K562 (cell line): ENCODE measurements at regions not wholly inside any gene's neighbourhood (a gene's known extent, or its start where the extent isn't known, plus 50 kb on each side); places are given as distances from the start of the nearest gene placed in this dataset.

Experiments used
- BRCA1 ChIP-seq, 2 experiments: fragments of 450-650 bp in 1 of 2; sonication (generic) in 1 of 2; formaldehyde crosslinking in 1 of 2; IDR thresholded peaks; 2 replicates each; pipeline versions ENCODE4 v1.5.0 to v1.6.1; 2017 to 2020; ENCODE audit warnings: mild to moderate bottlenecking in 1 of 2, missing genetic modification reagents in 1 of 2
- HMG20B ChIP-seq: fragments of 250-450 bp; sonication (Bioruptor Pico); IDR thresholded peaks from 2 replicates; pipeline ENCODE4 v1.5.0; 2021; ENCODE audit warnings: mild to moderate bottlenecking
- KDM1A ChIP-seq, 2 experiments: fragments of 450-650 bp; IDR thresholded peaks; 2 replicates each; pipeline ENCODE4 v1.6.1; 2016; ENCODE audit warnings: mild to moderate bottlenecking in 2 of 2
- MECOM ChIP-seq: fragments of 250-450 bp; sonication (Bioruptor Pico); IDR thresholded peaks from 2 replicates; pipeline ENCODE4 v1.8.0; 2022; ENCODE audit warnings: inconsistent platforms
- MYNN ChIP-seq, 2 experiments: sonication (generic); formaldehyde crosslinking in 1 of 2; IDR thresholded peaks; 2 replicates each; pipeline versions ENCODE4 v1.5.0 to v1.6.1; 2016 to 2020; ENCODE audit warnings: antibody characterized with exemption in 1 of 2, missing genetic modification reagents in 1 of 2
- NFIC ChIP-seq: fragments of 450-650 bp; IDR thresholded peaks from 2 replicates; pipeline ENCODE4 v1.6.1; 2017; ENCODE audit warnings: mild to moderate bottlenecking, inconsistent platforms
- POLR2A ChIP-seq: fragments of 450-650 bp; conservative IDR thresholded peaks from 2 replicates; pipeline ENCODE4 v1.6.1; 2016
- STAT5A ChIP-seq: IDR thresholded peaks from 2 replicates; pipeline ENCODE4 v1.6.1; 2012; ENCODE audit warnings: low read length, inconsistent platforms, borderline replicate concordance
- USF2 ChIP-seq: sonication (generic); formaldehyde crosslinking; IDR thresholded peaks from 2 replicates; pipeline ENCODE4 v1.5.0; 2020; ENCODE audit warnings: missing genetic modification reagents
- ZNF354B ChIP-seq: fragments of 250-450 bp; sonication (Bioruptor Pico); IDR thresholded peaks from 2 replicates; pipeline ENCODE4 v1.4.0; 2020
- ZSCAN29 ChIP-seq: fragments of 450-650 bp; IDR thresholded peaks from 2 replicates; pipeline ENCODE4 v1.6.1; 2017
- TF ChIP-seq, protein P1 (sequence below), 2 experiments: fragments of 450-650 bp; formaldehyde crosslinking in 1 of 2; IDR thresholded peaks; 2 replicates each; pipeline versions ENCODE4 v1.4.0 to v1.6.1; 2014 to 2020; ENCODE audit warnings: mild to moderate bottlenecking in 2 of 2, borderline replicate concordance in 1 of 2, low read depth in 1 of 2

GRCh38 chr14:55964091-55964490 lies 154.1 kb upstream of the PELI2 start:
- TF ChIP-seq POLR2A (no peak), BRCA1 (IDR thresholded peaks at IDR 0.05) (no peak), BRCA1 (CRISPR knock-in tag; IDR thresholded peaks at IDR 0.05) (no peak), HMG20B (CRISPR knock-in tag) (no peak), MECOM (no peak), ZSCAN29 (no peak), KDM1A (IDR thresholded peaks at IDR 0.05) (no peak), ZNF354B (CRISPR knock-in tag) (no peak), MYNN (IDR thresholded peaks at IDR 0.05) (no peak), MYNN (CRISPR knock-in tag; IDR thresholded peaks at IDR 0.05) (no peak), USF2 (CRISPR knock-in tag) (no peak), NFIC (no peak), STAT5A (no peak)
- TF ChIP-seq, protein P1, sequence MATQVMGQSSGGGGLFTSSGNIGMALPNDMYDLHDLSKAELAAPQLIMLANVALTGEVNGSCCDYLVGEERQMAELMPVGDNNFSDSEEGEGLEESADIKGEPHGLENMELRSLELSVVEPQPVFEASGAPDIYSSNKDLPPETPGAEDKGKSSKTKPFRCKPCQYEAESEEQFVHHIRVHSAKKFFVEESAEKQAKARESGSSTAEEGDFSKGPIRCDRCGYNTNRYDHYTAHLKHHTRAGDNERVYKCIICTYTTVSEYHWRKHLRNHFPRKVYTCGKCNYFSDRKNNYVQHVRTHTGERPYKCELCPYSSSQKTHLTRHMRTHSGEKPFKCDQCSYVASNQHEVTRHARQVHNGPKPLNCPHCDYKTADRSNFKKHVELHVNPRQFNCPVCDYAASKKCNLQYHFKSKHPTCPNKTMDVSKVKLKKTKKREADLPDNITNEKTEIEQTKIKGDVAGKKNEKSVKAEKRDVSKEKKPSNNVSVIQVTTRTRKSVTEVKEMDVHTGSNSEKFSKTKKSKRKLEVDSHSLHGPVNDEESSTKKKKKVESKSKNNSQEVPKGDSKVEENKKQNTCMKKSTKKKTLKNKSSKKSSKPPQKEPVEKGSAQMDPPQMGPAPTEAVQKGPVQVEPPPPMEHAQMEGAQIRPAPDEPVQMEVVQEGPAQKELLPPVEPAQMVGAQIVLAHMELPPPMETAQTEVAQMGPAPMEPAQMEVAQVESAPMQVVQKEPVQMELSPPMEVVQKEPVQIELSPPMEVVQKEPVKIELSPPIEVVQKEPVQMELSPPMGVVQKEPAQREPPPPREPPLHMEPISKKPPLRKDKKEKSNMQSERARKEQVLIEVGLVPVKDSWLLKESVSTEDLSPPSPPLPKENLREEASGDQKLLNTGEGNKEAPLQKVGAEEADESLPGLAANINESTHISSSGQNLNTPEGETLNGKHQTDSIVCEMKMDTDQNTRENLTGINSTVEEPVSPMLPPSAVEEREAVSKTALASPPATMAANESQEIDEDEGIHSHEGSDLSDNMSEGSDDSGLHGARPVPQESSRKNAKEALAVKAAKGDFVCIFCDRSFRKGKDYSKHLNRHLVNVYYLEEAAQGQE (IDR thresholded peaks at IDR 0.05; ENCODE audit: borderline replicate concordance) = no peak
- TF ChIP-seq, protein P1 (CRISPR knock-in tag; IDR thresholded peaks at IDR 0.05; ENCODE audit: low read depth) = no peak
